Trophoblast cell (in vitro differentiated cells and primary cell): ENCODE measurements at regions not wholly inside any gene's neighbourhood (a gene's known extent, or its start where the extent isn't known, plus 50 kb on each side); places are given as distances from the start of the nearest gene placed in this dataset.
A peak's percentile ranks its signal among the peaks of the same experiment; 100 is the strongest.

Experiments
- DNase-seq, 2 donors: peaks; one replicate each; pipeline ENCODE4 v3.0.0-alpha.2; 2016
- H2AFZ ChIP-seq: 2 replicates; pipeline ENCODE4 v1.6.1; 2013; ENCODE audit warnings: low read length, moderate library complexity, mild to moderate bottlenecking; ENCODE audit not compliant: insufficient read depth, poor library complexity
- H2AK5ac ChIP-seq: 2 replicates; pipeline ENCODE4 v1.6.1; 2013; ENCODE audit warnings: mild to moderate bottlenecking, low read length
- H2BK120ac ChIP-seq: 2 replicates; pipeline ENCODE4 v1.6.1; 2013; ENCODE audit warnings: low read length, mild to moderate bottlenecking, moderate library complexity; ENCODE audit not compliant: insufficient read depth, poor library complexity
- H2BK12ac ChIP-seq: 2 replicates; pipeline ENCODE4 v1.6.1; 2013; ENCODE audit warnings: mild to moderate bottlenecking, low read length, moderate library complexity
- H2BK5ac ChIP-seq: 2 replicates; pipeline ENCODE4 v1.6.1; 2013; ENCODE audit warnings: low read length, low read depth, moderate library complexity, mild to moderate bottlenecking; ENCODE audit not compliant: poor library complexity
- H3K14ac ChIP-seq: 2 replicates; pipeline ENCODE4 v1.6.1; 2013; ENCODE audit warnings: mild to moderate bottlenecking, low read length
- H3K18ac ChIP-seq: 2 replicates; pipeline ENCODE4 v1.6.1; 2013; ENCODE audit warnings: mild to moderate bottlenecking, low read length
- H3K23ac ChIP-seq: 2 replicates; pipeline ENCODE4 v1.6.1; 2013; ENCODE audit warnings: low read length
- H3K27ac ChIP-seq: 2 replicates; pipeline ENCODE4 v1.5.1; 2013; ENCODE audit warnings: low read depth, mild to moderate bottlenecking, inconsistent platforms, low read length, moderate library complexity
- H3K27me3 ChIP-seq: 2 replicates; pipeline ENCODE4 v1.6.1; 2013; ENCODE audit warnings: inconsistent platforms, mild to moderate bottlenecking, low read length, moderate library complexity; ENCODE audit not compliant: insufficient read depth
- H3K36me3 ChIP-seq, 2 experiments: 1 replicate in 1 of 2; 2 replicates in 1 of 2; pipeline ENCODE4 v1.6.1; 2013; ENCODE audit warnings: low read length in 2 of 2, mild to moderate bottlenecking in 2 of 2, moderate library complexity in 1 of 2; ENCODE audit not compliant: insufficient read depth in 2 of 2, control insufficient read depth in 1 of 2
- H3K4ac ChIP-seq: 2 replicates; pipeline ENCODE4 v1.6.1; 2013; ENCODE audit warnings: low read depth, mild to moderate bottlenecking, low read length, moderate library complexity
- H3K4me1 ChIP-seq, 2 experiments: 1 replicate in 1 of 2; 2 replicates in 1 of 2; pipeline ENCODE4 v1.6.1; 2013; ENCODE audit warnings: low read length in 2 of 2, mild to moderate bottlenecking in 2 of 2, moderate library complexity in 1 of 2; ENCODE audit not compliant: insufficient read depth in 2 of 2, control insufficient read depth in 1 of 2
- H3K4me2 ChIP-seq: 2 replicates; pipeline ENCODE4 v1.6.1; 2013; ENCODE audit warnings: inconsistent platforms, mild to moderate bottlenecking, low read length, moderate library complexity
- H3K4me3 ChIP-seq: 2 replicates; pipeline ENCODE4 v1.5.1; 2013; ENCODE audit warnings: mild to moderate bottlenecking, low read depth, low read length, inconsistent platforms
- H3K79me1 ChIP-seq: one replicate; pipeline ENCODE4 v1.6.1; 2013; ENCODE audit warnings: low read length
- H3K79me2 ChIP-seq: 2 replicates; pipeline ENCODE4 v1.6.1; 2013; ENCODE audit warnings: low read length, mild to moderate bottlenecking; ENCODE audit not compliant: control insufficient read depth, insufficient read depth, poor library complexity
- H3K9ac ChIP-seq: 2 replicates; pipeline ENCODE4 v1.6.1; 2013; ENCODE audit warnings: mild to moderate bottlenecking, low read length
- H3K9me3 ChIP-seq: 2 replicates; pipeline ENCODE4 v1.6.1; 2013; ENCODE audit warnings: low read depth, mild to moderate bottlenecking, control low read depth, inconsistent platforms, low read length; ENCODE audit not compliant: insufficient read depth
- H4K12ac ChIP-seq: 2 replicates; pipeline ENCODE4 v1.6.1; 2013; ENCODE audit warnings: low read depth, mild to moderate bottlenecking, low read length, moderate library complexity
- H4K8ac ChIP-seq: 2 replicates; pipeline ENCODE4 v1.6.1; 2013; ENCODE audit warnings: low read depth, mild to moderate bottlenecking, low read length, moderate library complexity
- H4K91ac ChIP-seq: one replicate; pipeline ENCODE4 v1.6.1; 2013; ENCODE audit warnings: low read depth, mild to moderate bottlenecking, low read length, moderate library complexity
- WGBS: extraction: QIAGEN DNeasy Blood & Tissue Kit; methylation state at CpG from one replicate; pipeline ENCODE4 v1.1.7; 2013; ENCODE audit warnings: missing lambda C conversion rate; ENCODE audit not compliant: insufficient read length, insufficient coverage; ENCODE audit errors: extremely low coverage; 5-methylcytosine and 5-hydroxymethylcytosine counted together

DNA sequence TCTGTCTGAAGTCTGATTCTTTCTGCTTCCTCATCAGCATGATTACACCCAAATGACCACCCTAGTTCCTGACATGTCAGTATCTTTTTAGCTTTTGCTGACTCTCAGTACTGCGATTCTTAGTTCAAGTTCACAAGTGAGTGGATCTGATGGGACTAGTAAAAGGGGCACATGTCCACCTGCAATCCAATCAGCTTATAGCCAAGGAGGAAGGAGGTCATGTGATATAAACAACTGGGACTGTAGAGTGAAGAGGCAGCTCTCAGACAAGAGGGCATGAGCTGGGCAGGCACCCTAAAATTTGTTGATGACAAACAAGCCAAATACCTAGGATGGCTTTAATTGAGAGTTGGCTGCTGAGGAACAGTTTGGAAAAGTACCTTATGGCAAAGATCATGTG, 68.1 kb upstream of the OTOGL start:
- no peak overlapping the region for H3K4me3 ChIP-seq
- H3K4ac ChIP-seq, result no peak overlapping the region
- H2BK12ac ChIP-seq, result no peak overlapping the region
- no peaks in the 10 kb centered on the region for H3K36me3 ChIP-seq
- H4K8ac ChIP-seq, result no peak overlapping the region
- no peaks in the 10 kb centered on the region for H3K79me1 ChIP-seq
- no peak overlapping the region for H4K12ac ChIP-seq
- H4K91ac ChIP-seq, result no peak overlapping the region
- H3K4me2 ChIP-seq, result no peak overlapping the region
- no peak overlapping the region for H3K27ac ChIP-seq
- H2AFZ ChIP-seq, result no peak overlapping the region
- no peak overlapping the region for H2AK5ac ChIP-seq
- H3K27me3 ChIP-seq, result no peaks in the 10 kb centered on the region
- H3K23ac ChIP-seq, result no peak overlapping the region
- H3K79me2 ChIP-seq, result no peaks in the 10 kb centered on the region
- H2BK120ac ChIP-seq, result no peak overlapping the region
- H2BK5ac ChIP-seq, result no peak overlapping the region
- no peak overlapping the region for H3K9ac ChIP-seq
- no peaks in the 10 kb centered on the region for H3K4me1 ChIP-seq
- WGBS, result no CpG with 5 or more reads among the region's 1 CpG
- no peak overlapping the region for H3K18ac ChIP-seq
- no peak overlapping the region for H3K14ac ChIP-seq
- DNase-seq, result no peak
- H3K9me3 ChIP-seq, result peaks cover 2% of the 10 kb centered on the region

DNA sequence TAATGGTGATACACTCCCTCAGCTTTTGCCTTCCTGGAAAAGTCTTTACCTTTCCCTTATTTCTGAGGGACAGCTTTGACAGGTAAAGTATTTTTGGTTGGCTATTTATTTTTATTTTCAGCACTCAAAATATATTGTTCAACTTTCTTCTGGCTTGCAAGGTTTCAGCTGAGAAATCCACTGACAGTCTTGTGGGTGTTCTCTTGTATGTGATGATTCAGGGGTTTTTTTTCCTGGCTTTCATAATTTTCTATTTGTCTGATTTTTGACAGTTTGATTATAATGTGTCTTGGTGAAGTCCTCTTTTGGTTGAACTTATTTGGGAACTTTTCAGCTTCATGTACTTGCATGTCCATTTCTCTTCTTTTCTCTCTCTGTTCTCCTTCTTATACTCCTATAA, 73.7 kb upstream of the OTOGL start:
- Histone ChIP-seq H3K27ac (no peak overlapping the region), H3K79me2 (no peaks in the 10 kb centered on the region), H2BK120ac (no peak overlapping the region), H3K9me3 (peaks cover 2% of the 10 kb centered on the region), H3K14ac (no peak overlapping the region), H4K91ac (no peak overlapping the region), H4K8ac (no peak overlapping the region), H2AFZ (no peak overlapping the region), H3K4me1 (no peaks in the 10 kb centered on the region), H3K23ac (no peak overlapping the region), H3K79me1 (no peaks in the 10 kb centered on the region), H2BK12ac (no peak overlapping the region), H3K4ac (no peak overlapping the region), H3K18ac (no peak overlapping the region), H3K9ac (no peak overlapping the region), H3K27me3 (no peaks in the 10 kb centered on the region), H3K36me3 (no peaks in the 10 kb centered on the region), H3K4me2 (no peak overlapping the region), H2BK5ac (no peak overlapping the region), H3K4me3 (no peak overlapping the region), H2AK5ac (no peak overlapping the region), H4K12ac (no peak overlapping the region)
- DNase-seq, result no peak

DNA sequence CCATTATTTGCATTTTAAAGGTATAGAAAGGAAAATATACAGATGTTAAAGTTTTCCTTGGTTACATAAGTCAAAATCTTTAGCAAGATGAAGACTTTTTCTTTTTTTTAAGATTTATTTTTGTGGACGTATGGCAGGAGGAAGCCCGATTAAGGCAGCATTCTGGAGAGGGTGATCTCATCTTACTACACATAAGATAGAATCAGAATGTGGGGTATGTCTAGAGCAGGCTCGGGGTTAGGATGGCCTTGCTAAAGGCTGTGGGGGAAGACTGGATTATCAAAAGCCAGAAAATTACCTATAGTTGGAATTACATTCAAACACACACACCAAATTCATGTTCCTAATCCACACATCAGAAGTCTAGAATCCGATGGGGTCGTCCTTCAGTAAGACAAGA, 79.6 kb upstream of the OTOGL start:
- H2BK5ac ChIP-seq, result peak overlapping the region; percentile 93
- H3K4me3 ChIP-seq, result no peak overlapping the region
- no peak overlapping the region for H3K23ac ChIP-seq
- H4K8ac ChIP-seq, result no peak overlapping the region
- no peaks in the 10 kb centered on the region for H3K27me3 ChIP-seq
- no peak overlapping the region for H2BK120ac ChIP-seq
- no peak overlapping the region for H2AFZ ChIP-seq
- H3K14ac ChIP-seq, result no peak overlapping the region
- H3K4me1 ChIP-seq, result no peaks in the 10 kb centered on the region
- no peak overlapping the region for H3K18ac ChIP-seq
- no peak overlapping the region for H3K4me2 ChIP-seq
- H3K9ac ChIP-seq, result no peak overlapping the region
- peaks cover 2% of the 10 kb centered on the region for H3K79me1 ChIP-seq
- no peak overlapping the region for H4K12ac ChIP-seq
- no peaks in the 10 kb centered on the region for H3K36me3 ChIP-seq
- no peak overlapping the region for H4K91ac ChIP-seq
- H3K27ac ChIP-seq, result no peak overlapping the region
- WGBS, result no CpG with 5 or more reads among the region's 5 CpGs
- no peaks in the 10 kb centered on the region for H3K9me3 ChIP-seq
- no peak overlapping the region for H3K4ac ChIP-seq
- peak; percentile 19 to 72 for DNase-seq
- H2AK5ac ChIP-seq, result no peak overlapping the region
- no peak overlapping the region for H2BK12ac ChIP-seq
- H3K79me2 ChIP-seq, result no peaks in the 10 kb centered on the region

DNA sequence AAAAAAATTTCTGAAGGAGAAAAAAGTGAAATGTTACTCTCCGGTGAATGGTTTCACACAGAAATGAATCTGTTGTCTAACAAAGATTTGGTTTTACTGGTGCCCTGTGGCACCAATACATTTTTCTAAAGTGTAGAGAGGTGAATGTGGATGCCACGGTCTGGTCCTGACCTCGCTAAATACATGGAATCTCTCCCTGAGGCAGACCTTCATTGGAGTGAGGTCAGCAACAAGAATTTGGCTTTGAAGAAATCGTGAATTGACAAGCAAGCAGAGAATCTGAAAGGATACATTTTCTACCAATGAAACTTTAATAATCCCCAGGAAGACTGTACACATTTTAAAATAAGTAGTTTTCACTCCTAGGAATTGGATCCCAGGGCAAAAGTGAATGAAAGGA, 81.2 kb upstream of the OTOGL start:
- H3K18ac ChIP-seq, result no peak overlapping the region
- no peaks in the 10 kb centered on the region for H3K36me3 ChIP-seq
- no peak overlapping the region for H2BK12ac ChIP-seq
- H3K4me2 ChIP-seq, result no peak overlapping the region
- no peak overlapping the region for H2AFZ ChIP-seq
- H3K4me3 ChIP-seq, result no peak overlapping the region
- H4K91ac ChIP-seq, result no peak overlapping the region
- H3K27ac ChIP-seq, result no peak overlapping the region
- no peaks in the 10 kb centered on the region for H3K27me3 ChIP-seq
- H3K14ac ChIP-seq, result no peak overlapping the region
- no peak overlapping the region for H4K12ac ChIP-seq
- no CpG with 5 or more reads among the region's 4 CpGs for WGBS
- DNase-seq, result peak; percentile 20 to 66
- H3K4me1 ChIP-seq, result no peaks in the 10 kb centered on the region
- H3K79me1 ChIP-seq, result peaks cover 2% of the 10 kb centered on the region
- no peak overlapping the region for H3K4ac ChIP-seq
- H3K9ac ChIP-seq, result no peak overlapping the region
- no peaks in the 10 kb centered on the region for H3K79me2 ChIP-seq
- H3K9me3 ChIP-seq, result no peaks in the 10 kb centered on the region
- H2AK5ac ChIP-seq, result no peak overlapping the region
- no peak overlapping the region for H3K23ac ChIP-seq
- H2BK120ac ChIP-seq, result no peak overlapping the region
- no peak overlapping the region for H2BK5ac ChIP-seq
- H4K8ac ChIP-seq, result no peak overlapping the region
